ENCODE measurements at regions not wholly inside any gene's neighbourhood (a gene's known extent, or its start where the extent isn't known, plus 50 kb on each side); places are given as distances from the start of the nearest gene placed in this dataset.

DNA sequence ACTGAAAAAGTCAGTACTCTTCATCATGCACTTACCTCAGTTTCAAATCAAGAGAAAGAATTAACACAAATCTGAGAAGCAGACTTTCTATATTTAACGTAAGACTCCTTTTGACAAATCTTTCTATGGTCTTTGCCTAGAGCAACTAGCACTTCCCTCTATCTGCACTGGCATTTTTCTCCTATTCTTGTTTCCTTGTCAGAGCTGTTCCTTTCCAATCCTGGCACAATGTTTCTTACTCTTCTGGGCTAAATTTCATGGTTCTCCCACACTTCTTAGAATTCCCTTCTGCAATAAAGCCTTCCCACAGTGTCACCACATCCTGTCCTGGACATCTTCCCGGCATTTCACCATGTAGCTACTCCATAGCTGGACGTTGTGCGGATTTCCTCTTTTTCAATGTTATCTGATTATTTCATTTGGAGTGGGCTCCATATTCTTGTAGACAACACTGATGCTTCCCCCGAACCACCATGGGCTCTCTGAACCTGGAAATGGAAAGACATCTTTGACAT lies 144.7 kb upstream of the CTNNA2 start:
- no peaks in the 10 kb centered on the region for H3K36me3 ChIP-seq
- TF ChIP-seq POLR2A (IDR thresholded peaks at IDR 0.05) (no peak), CTCF (IDR thresholded peaks at IDR 0.05) (no peak)
- no peak overlapping the region for H3K27ac ChIP-seq
- intact Hi-C loops (cut with DNase I; ENCODE audit: low total_unique reads) = no loop called here
- no peaks in the 10 kb centered on the region for H3K4me1 ChIP-seq
- no peak overlapping the region for H3K4me3 ChIP-seq
- no peaks in the 10 kb centered on the region for H3K9me3 ChIP-seq
- no peaks in the 10 kb centered on the region for H3K27me3 ChIP-seq
- no peak for DNase-seq

GRCh38 chr2:79359419-79359818 lies 153.4 kb upstream of the CTNNA2 start:
- no peaks in the 10 kb centered on the region for H3K9me3 ChIP-seq
- TF ChIP-seq POLR2A (IDR thresholded peaks at IDR 0.05) = no peak
- no peak for TF ChIP-seq CTCF (IDR thresholded peaks at IDR 0.05)
- H3K36me3 ChIP-seq = no peaks in the 10 kb centered on the region
- H3K4me1 ChIP-seq = no peaks in the 10 kb centered on the region
- no peak overlapping the region for H3K4me3 ChIP-seq
- no peak overlapping the region for H3K27ac ChIP-seq
- H3K27me3 ChIP-seq = no peaks in the 10 kb centered on the region
- DNase-seq = no peak
- intact Hi-C loops (cut with DNase I; ENCODE audit: low total_unique reads) = no loop called here

DNA sequence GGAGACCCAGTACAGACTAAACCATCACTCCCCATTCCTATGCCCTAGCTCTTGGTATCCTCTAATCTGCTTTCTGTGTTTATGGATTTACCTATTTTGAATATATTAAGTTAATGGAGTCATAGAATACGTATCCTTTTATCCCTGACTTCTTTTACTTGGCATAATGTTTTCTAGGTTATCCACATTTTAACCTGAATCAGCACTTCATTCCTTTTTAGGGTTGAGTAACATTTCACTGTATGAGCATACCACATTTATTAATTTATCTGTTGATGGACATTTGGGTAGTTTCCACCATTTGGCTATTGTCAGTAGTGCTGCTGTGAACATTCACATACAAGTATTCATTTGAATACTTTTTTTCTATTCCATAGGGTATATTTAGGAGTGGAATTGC lies 157.3 kb upstream of the CTNNA2 start:
- intact Hi-C loops (cut with DNase I; ENCODE audit: low total_unique reads) = no loop called here
- DNase-seq = no peak
- no peaks in the 10 kb centered on the region for H3K4me1 ChIP-seq
- no peaks in the 10 kb centered on the region for H3K36me3 ChIP-seq
- H3K27ac ChIP-seq = no peak overlapping the region
- no peaks in the 10 kb centered on the region for H3K27me3 ChIP-seq
- H3K4me3 ChIP-seq = no peak overlapping the region
- no peaks in the 10 kb centered on the region for H3K9me3 ChIP-seq
- TF ChIP-seq CTCF (IDR thresholded peaks at IDR 0.05) (no peak), POLR2A (IDR thresholded peaks at IDR 0.05) (no peak)

- TF ChIP-seq POLR2A (IDR thresholded peaks at IDR 0.05) (no peak), CTCF (IDR thresholded peaks at IDR 0.05) (no peak)
- no peak overlapping the region for H3K27ac ChIP-seq
- no peak overlapping the region for H3K4me3 ChIP-seq
- H3K4me1 ChIP-seq = no peaks in the 10 kb centered on the region
- H3K36me3 ChIP-seq = no peaks in the 10 kb centered on the region
- intact Hi-C loops (cut with DNase I; ENCODE audit: low total_unique reads) = no loop called here
- H3K27me3 ChIP-seq = no peaks in the 10 kb centered on the region
- H3K9me3 ChIP-seq = no peaks in the 10 kb centered on the region
- DNase-seq = no peak
Observed at GRCh38 chr2:79327460-79327859, 167.9 kb upstream of the REG3A start.

DNA sequence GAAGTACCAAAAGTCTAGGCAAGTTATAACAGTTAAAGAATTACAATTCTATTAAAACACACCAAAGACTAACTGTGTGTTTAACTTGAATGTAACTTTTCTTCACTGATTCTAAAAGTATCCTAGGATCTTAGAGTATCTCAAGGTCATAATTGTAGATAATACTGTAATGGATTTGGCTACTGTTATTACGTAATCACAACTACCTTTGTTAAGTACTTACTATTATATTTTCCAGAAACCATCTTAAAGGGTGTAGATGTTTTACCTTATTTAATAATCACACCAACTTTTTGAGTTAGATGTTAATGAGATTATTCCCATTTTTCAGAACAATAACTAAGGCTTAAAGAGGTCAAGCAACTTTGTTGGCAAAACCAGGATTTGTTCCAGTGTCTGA lies 161.3 kb upstream of the REG3A start:
- H3K27ac ChIP-seq = no peak overlapping the region
- TF ChIP-seq CTCF (IDR thresholded peaks at IDR 0.05) = no peak
- no peak for TF ChIP-seq POLR2A (IDR thresholded peaks at IDR 0.05)
- intact Hi-C loops (cut with DNase I; ENCODE audit: low total_unique reads) = no loop called here

More for the DNA sequence above, 161.3 kb upstream of the REG3A start:
- DNase-seq = no peak
- Histone ChIP-seq H3K4me3 (no peak overlapping the region), H3K4me1 (no peaks in the 10 kb centered on the region), H3K27me3 (no peaks in the 10 kb centered on the region), H3K9me3 (no peaks in the 10 kb centered on the region), H3K36me3 (no peaks in the 10 kb centered on the region)
